ENCODE measurements at regions not wholly inside any gene's neighbourhood (a gene's known extent, or its start where the extent isn't known, plus 50 kb on each side); places are given as distances from the start of the nearest gene placed in this dataset.

- CTCF ChIA-PET: no interaction called here
- no peaks in the 10 kb centered on the region for H3K4me1 ChIP-seq (ENCODE audit: control insufficient read depth, insufficient read depth, low read length)
- H3K27me3 ChIP-seq (ENCODE audit: control insufficient read depth, insufficient read depth, low read length): no peaks in the 10 kb centered on the region
- TF ChIP-seq POLR2AphosphoS5 (IDR thresholded peaks at IDR 0.05; ENCODE audit: low read depth, low read length) (no peak), CTCF (IDR thresholded peaks at IDR 0.05) (no peak), TCF7L2 (IDR thresholded peaks at IDR 0.05; ENCODE audit: low read depth, low read length) (no peak), REST (IDR thresholded peaks at IDR 0.05; ENCODE audit: insufficient read depth in 1 of 2, low read depth in 2 of 2, low read length in 1 of 2) (no peak), SIN3A (IDR thresholded peaks at IDR 0.05; ENCODE audit: borderline replicate concordance, insufficient read depth, low read depth, low read length) (no peak)
- ATAC-seq (0 out of 2 replicates have a peak, but pooled peaks have one; percentile 10), DNase-seq (ENCODE audit: low read depth, low spot score) (no peak)
- intact Hi-C loops (cut with micrococcal nuclease; ENCODE audit: unreplicated experiment) (no loop called here), in situ Hi-C loops (cut with HindIII; ENCODE audit: low pct_unique_long_range_greater_than_20kb, low sequenced_read_pairs) (no loop called here)
- H3K36me3 ChIP-seq (ENCODE audit: control insufficient read depth, insufficient read depth, low read length): no peaks in the 10 kb centered on the region
- H3K27ac ChIP-seq (ENCODE audit: low read length): no peak overlapping the region
- POLR2A ChIA-PET: no interaction called here
- no peak overlapping the region for H3K4me3 ChIP-seq (ENCODE audit: low read depth in 2 of 2, low read length in 2 of 2)
- BruUV-seq (replicated peaks): no TSS peak
- no peaks in the 10 kb centered on the region for H3K9me3 ChIP-seq (ENCODE audit: control insufficient read depth, insufficient read depth, low read depth, low read length)
Observed at GRCh38 chr11:113577356-113578032, 102.3 kb upstream of the DRD2 start.

- no peaks in the 10 kb centered on the region for H3K4me1 ChIP-seq (ENCODE audit: control insufficient read depth, insufficient read depth, low read length)
- in situ Hi-C loops (cut with HindIII; ENCODE audit: low pct_unique_long_range_greater_than_20kb, low sequenced_read_pairs) (no loop called here), intact Hi-C loops (cut with micrococcal nuclease; ENCODE audit: unreplicated experiment) (no loop called here)
- DNase-seq (ENCODE audit: low read depth, low spot score): no peak
- ATAC-seq: no peak
- no TSS peak for BruUV-seq (replicated peaks)
- TF ChIP-seq SIN3A (IDR thresholded peaks at IDR 0.05; ENCODE audit: borderline replicate concordance, insufficient read depth, low read depth, low read length) (no peak), CTCF (IDR thresholded peaks at IDR 0.05) (no peak), TCF7L2 (IDR thresholded peaks at IDR 0.05; ENCODE audit: low read depth, low read length) (no peak), REST (IDR thresholded peaks at IDR 0.05; ENCODE audit: insufficient read depth in 1 of 2, low read depth in 2 of 2, low read length in 1 of 2) (no peak), POLR2AphosphoS5 (IDR thresholded peaks at IDR 0.05; ENCODE audit: low read depth, low read length) (no peak)
- no peak overlapping the region for H3K4me3 ChIP-seq (ENCODE audit: low read depth in 2 of 2, low read length in 2 of 2)
- POLR2A ChIA-PET: no interaction called here
- H3K9me3 ChIP-seq (ENCODE audit: control insufficient read depth, insufficient read depth, low read depth, low read length): no peaks in the 10 kb centered on the region
- CTCF ChIA-PET: no interaction called here
- H3K36me3 ChIP-seq (ENCODE audit: control insufficient read depth, insufficient read depth, low read length): no peaks in the 10 kb centered on the region
- H3K27me3 ChIP-seq (ENCODE audit: control insufficient read depth, insufficient read depth, low read length): no peaks in the 10 kb centered on the region
- H3K27ac ChIP-seq (ENCODE audit: low read length): no peak overlapping the region
Observed at GRCh38 chr11:113574586-113574985, 99.4 kb upstream of the DRD2 start.
